Activated B cell treated with CpG ODN at 0.5 μM for 24 hours (primary cell): ENCODE measurements at regions not wholly inside any gene's neighbourhood (a gene's known extent, or its start where the extent isn't known, plus 50 kb on each side); places are given as distances from the start of the nearest gene placed in this dataset.

Experiments
- ATAC-seq: fragments of 200-7000 bp; cut with Tn5 transposase; one replicate; pipeline ENCODE4 v1.10.0; 2021; ENCODE audit warnings: low read depth, mild to moderate bottlenecking, moderate library complexity
- CTCF ChIA-PET: fragments of 350-600 bp; sonication (Branson Sonifier 250); formaldehyde crosslinking; loops from one replicate; lab custom pipeline; 2021; ENCODE audit warnings: antibody characterized with exemption; lab: Charles Lee
- POLR2A ChIA-PET: fragments of 350-600 bp; sonication (Branson Sonifier 250); formaldehyde crosslinking; loops from one replicate; lab custom pipeline; 2021; ENCODE audit warnings: antibody characterized with exemption; lab: Charles Lee
- DNase-seq: peaks from one replicate; pipeline ENCODE4 v3.0.0; 2022
- H3K27ac Mint-ChIP-seq: one replicate; pipeline ENCODE4 v1.8.0; 2020; ENCODE audit warnings: mixed read lengths
- H3K27me3 Mint-ChIP-seq: one replicate; pipeline ENCODE4 v1.8.0; 2021; ENCODE audit warnings: mixed read lengths
- H3K36me3 Mint-ChIP-seq: one replicate; pipeline ENCODE4 v1.8.0; 2021; ENCODE audit warnings: low read depth, mixed read lengths
- H3K4me1 Mint-ChIP-seq: one replicate; pipeline ENCODE4 v1.8.0; 2021; ENCODE audit warnings: mixed read lengths
- H3K4me3 Mint-ChIP-seq: one replicate; pipeline ENCODE4 v1.8.0; 2020; ENCODE audit warnings: mild to moderate bottlenecking, mixed read lengths
- H3K9me3 Mint-ChIP-seq: one replicate; pipeline ENCODE4 v1.8.0; 2020; ENCODE audit warnings: mixed read lengths
- CTCF ChIP-seq: fragments of 200-600 bp; IDR thresholded peaks from one replicate; pipeline ENCODE4 v1.8.0; 2022; ENCODE audit warnings: antibody characterized with exemption, mild to moderate bottlenecking
- intact Hi-C: fragments of 100-400 bp; cut with micrococcal nuclease; formaldehyde crosslinking; loops from one replicate; pipeline ENCODE4 v1.15.1; 2024

GRCh38 chr2:19548116-19548515 is 189.7 kb upstream of the OSR1 start:
- POLR2A ChIA-PET: no interaction called here
- CTCF ChIA-PET: no interaction called here

GRCh38 chr2:19547321-19547720 is 188.9 kb upstream of the OSR1 start:
- DNase-seq: no peak
- intact Hi-C loops: no loop called here
- CTCF ChIA-PET: no interaction called here
- no peak for TF ChIP-seq CTCF
- ATAC-seq: no peak
- H3K36me3 Mint-ChIP-seq: no peaks in the 10 kb centered on the region
- H3K4me3 Mint-ChIP-seq: no peak overlapping the region
- no peaks in the 10 kb centered on the region for H3K27me3 Mint-ChIP-seq
- no peaks in the 10 kb centered on the region for H3K4me1 Mint-ChIP-seq
- no peaks in the 10 kb centered on the region for H3K9me3 Mint-ChIP-seq
- H3K27ac Mint-ChIP-seq: no peak overlapping the region
- POLR2A ChIA-PET: no interaction called here

More at GRCh38 chr2:19548116-19548515, 189.7 kb upstream of the OSR1 start:
- H3K27ac Mint-ChIP-seq: no peak overlapping the region
- H3K36me3 Mint-ChIP-seq: no peaks in the 10 kb centered on the region
- no peaks in the 10 kb centered on the region for H3K27me3 Mint-ChIP-seq
- DNase-seq (no peak), ATAC-seq (no peak)
- intact Hi-C loops: no loop called here
- H3K4me3 Mint-ChIP-seq: no peak overlapping the region
- H3K9me3 Mint-ChIP-seq: no peaks in the 10 kb centered on the region
- no peaks in the 10 kb centered on the region for H3K4me1 Mint-ChIP-seq
- no peak for TF ChIP-seq CTCF

- intact Hi-C loops: no loop called here
- DNase-seq (no peak), ATAC-seq (no peak)
- Mint-ChIP-seq H3K4me3 (no peak overlapping the region), H3K4me1 (no peaks in the 10 kb centered on the region), H3K36me3 (no peaks in the 10 kb centered on the region), H3K27me3 (no peaks in the 10 kb centered on the region), H3K27ac (no peak overlapping the region), H3K9me3 (no peaks in the 10 kb centered on the region)
- ChIA-PET CTCF (no interaction called here), POLR2A (no interaction called here)
- no peak for TF ChIP-seq CTCF
Observed at GRCh38 chr2:19545507-19545906, 187.1 kb upstream of the OSR1 start.

GRCh38 chr2:19543663-19544383 is 185.4 kb upstream of the OSR1 start:
- no peak for DNase-seq
- intact Hi-C loops: no loop called here
- H3K4me3 Mint-ChIP-seq: no peak overlapping the region
- no peak for TF ChIP-seq CTCF
- no peak overlapping the region for H3K27ac Mint-ChIP-seq
- H3K27me3 Mint-ChIP-seq: no peaks in the 10 kb centered on the region
- no peaks in the 10 kb centered on the region for H3K36me3 Mint-ChIP-seq
- POLR2A ChIA-PET: no interaction called here
- CTCF ChIA-PET: no interaction called here
- H3K9me3 Mint-ChIP-seq: no peaks in the 10 kb centered on the region
- ATAC-seq: no peak
- no peaks in the 10 kb centered on the region for H3K4me1 Mint-ChIP-seq

- ChIA-PET POLR2A (no interaction called here), CTCF (no interaction called here)
Observed at GRCh38 chr2:19542796-19543662, 184.6 kb upstream of the OSR1 start.

More at GRCh38 chr2:19542796-19543662, 184.6 kb upstream of the OSR1 start:
- ATAC-seq (no peak), DNase-seq (no peak)
- no peak overlapping the region for H3K27ac Mint-ChIP-seq
- H3K4me3 Mint-ChIP-seq: no peak overlapping the region
- TF ChIP-seq CTCF: no peak
- H3K9me3 Mint-ChIP-seq: no peaks in the 10 kb centered on the region
- no peaks in the 10 kb centered on the region for H3K4me1 Mint-ChIP-seq
- intact Hi-C loops: no loop called here
- no peaks in the 10 kb centered on the region for H3K36me3 Mint-ChIP-seq
- H3K27me3 Mint-ChIP-seq: no peaks in the 10 kb centered on the region
